GM12872 (cell line): ENCODE measurements at regions not wholly inside any gene's neighbourhood (a gene's known extent, or its start where the extent isn't known, plus 50 kb on each side); places are given as distances from the start of the nearest gene placed in this dataset.

Source experiments
- TF ChIP-seq, protein P1 (sequence below): IDR thresholded peaks from 3 replicates; pipeline ENCODE4 v1.5.1; 2011; ENCODE audit warnings: low read depth, mild to moderate bottlenecking, low read length, moderate library complexity; ENCODE audit not compliant: insufficient read depth

DNA sequence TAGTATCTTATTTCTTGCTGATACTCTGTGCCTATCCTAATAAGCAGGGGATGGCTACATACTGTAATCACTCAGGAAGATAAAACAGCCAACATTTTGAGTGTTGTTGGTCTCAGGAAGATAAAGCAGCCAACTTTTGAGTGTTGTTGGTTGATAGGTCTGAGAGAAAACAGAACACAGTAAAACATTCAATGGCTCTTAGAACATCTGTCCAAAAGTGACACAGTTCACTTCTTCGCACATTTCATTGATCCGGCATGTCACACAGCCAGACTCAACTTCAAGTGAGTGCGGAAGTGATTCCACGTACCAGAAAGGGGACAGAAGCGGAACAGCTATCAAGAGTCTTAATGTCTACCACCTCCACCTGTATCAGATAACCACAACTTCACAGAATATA lies 87.3 kb upstream of the DMD start:
- TF ChIP-seq, protein P1, sequence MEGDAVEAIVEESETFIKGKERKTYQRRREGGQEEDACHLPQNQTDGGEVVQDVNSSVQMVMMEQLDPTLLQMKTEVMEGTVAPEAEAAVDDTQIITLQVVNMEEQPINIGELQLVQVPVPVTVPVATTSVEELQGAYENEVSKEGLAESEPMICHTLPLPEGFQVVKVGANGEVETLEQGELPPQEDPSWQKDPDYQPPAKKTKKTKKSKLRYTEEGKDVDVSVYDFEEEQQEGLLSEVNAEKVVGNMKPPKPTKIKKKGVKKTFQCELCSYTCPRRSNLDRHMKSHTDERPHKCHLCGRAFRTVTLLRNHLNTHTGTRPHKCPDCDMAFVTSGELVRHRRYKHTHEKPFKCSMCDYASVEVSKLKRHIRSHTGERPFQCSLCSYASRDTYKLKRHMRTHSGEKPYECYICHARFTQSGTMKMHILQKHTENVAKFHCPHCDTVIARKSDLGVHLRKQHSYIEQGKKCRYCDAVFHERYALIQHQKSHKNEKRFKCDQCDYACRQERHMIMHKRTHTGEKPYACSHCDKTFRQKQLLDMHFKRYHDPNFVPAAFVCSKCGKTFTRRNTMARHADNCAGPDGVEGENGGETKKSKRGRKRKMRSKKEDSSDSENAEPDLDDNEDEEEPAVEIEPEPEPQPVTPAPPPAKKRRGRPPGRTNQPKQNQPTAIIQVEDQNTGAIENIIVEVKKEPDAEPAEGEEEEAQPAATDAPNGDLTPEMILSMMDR, result no peak

GRCh38 chrX:33285550-33285949 lies 74.2 kb upstream of the DMD start:
- TF ChIP-seq, protein P1, result no peak

- TF ChIP-seq, protein P1, result no peak
Observed at GRCh38 chrX:33277046-33277445, 65.7 kb upstream of the DMD start.

DNA sequence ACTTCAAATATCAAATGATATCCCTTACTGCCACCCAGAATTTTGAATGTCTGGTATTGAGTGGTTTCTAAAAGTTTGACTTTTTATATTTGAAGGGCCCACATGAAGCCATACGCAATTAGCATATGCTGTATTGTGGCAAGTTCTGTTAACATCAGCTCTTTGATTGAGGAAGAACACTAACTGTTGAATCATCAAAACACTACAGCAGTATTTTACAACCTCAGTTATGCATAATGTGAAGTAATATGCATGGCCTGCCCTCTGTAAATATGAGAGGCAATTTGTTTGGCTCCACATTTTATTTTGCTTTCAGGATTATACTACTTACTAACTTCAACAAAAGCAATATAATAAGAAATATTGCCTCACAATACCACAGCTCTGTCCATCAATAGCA lies 62.2 kb upstream of the DMD start:
- TF ChIP-seq, protein P1, result no peak

DNA sequence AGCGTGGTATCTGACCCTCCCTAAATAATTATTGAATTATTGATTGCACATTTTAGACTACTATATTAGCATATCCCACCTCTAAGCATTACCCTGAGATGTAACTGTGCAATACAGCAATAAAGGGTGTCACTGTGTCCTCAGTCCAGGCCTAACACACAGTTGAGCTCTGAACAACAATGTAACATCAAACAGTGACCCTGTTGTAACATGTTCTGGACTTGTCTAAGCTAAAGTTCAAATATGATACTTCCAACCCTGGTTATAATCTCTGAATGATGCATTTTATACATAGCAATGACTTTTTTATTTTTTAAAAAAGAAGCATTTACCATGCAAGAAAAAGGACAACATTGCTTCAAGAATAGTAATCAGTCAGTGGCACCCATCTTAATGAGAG lies 61.6 kb upstream of the DMD start:
- TF ChIP-seq, protein P1, result no peak
